ENCODE measurements at regions not wholly inside any gene's neighbourhood (a gene's known extent, or its start where the extent isn't known, plus 50 kb on each side); places are given as distances from the start of the nearest gene placed in this dataset.

DNA sequence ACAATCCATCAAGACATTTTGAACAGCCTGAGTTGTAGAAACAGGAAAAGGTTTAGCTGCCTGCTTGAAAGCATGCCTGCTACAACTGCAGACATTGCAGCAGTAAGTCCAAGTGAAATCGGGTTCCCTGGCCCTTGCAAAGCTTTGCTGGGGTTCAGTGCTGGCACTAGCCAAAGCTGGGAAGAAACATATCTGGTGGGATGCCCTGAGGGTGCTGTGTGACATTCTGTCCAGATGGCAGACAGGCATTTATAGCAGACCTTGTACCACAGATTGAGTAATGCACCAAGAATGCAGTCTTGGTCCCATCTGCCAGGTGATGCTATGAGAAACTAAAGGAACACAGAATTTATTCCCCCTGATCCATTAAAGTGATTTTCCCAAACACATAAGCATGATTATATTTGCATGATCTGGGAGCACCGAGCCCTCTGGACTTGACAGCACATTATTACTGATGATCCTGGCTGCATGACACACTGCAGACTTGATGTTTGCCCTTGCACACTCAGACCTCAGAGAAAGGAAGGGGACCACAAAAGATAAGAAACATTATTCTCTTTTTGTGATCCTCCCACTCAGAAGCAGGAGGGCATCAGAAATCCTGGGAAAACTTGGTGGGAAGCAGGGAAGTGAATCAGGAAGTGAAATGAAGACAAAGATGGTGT lies 223.7 kb upstream of the FAM78B start:
- Histone ChIP-seq H2BK20ac (ENCODE audit: low read length) (no peak overlapping the region), H3K9ac (replicated peaks in 1 of 4; ENCODE audit: extremely low read depth in 1 of 4, low read depth in 3 of 4, low read length in 3 of 4) (no peak overlapping the region), H3K4me2 (ENCODE audit: insufficient read depth in 1 of 2, low read depth in 2 of 2, low read length in 2 of 2) (no peak overlapping the region), H3K14ac (ENCODE audit: insufficient read length) (no peak overlapping the region), H3K23ac (ENCODE audit: insufficient read length) (no peak overlapping the region), H3K79me2 (ENCODE audit: control insufficient read depth in 1 of 2, insufficient read depth in 2 of 2, low read length in 2 of 2) (no peaks in the 10 kb centered on the region), H2BK12ac (ENCODE audit: low read depth, low read length) (no peak overlapping the region; the same call in 1 of the 2 replicates), H3K4ac (replicated peaks; ENCODE audit: insufficient read length, low read depth, low read length) (no peak overlapping the region), H2BK5ac (ENCODE audit: low read depth, low read length) (no peak overlapping the region), H3K79me1 (ENCODE audit: low read depth, low read length) (no peaks in the 10 kb centered on the region), H3K4me1 (replicated peaks in 1 of 4; ENCODE audit: control insufficient read depth in 3 of 4, insufficient read depth in 4 of 4, low read length in 3 of 4) (peaks cover 0 to 10% (median 5%) of the 10 kb centered on the region in 4 experiments; a peak in 3 of 7 replicates), H4K91ac (replicated peaks; ENCODE audit: insufficient read length, low read length) (no peak overlapping the region), H4K5ac (ENCODE audit: insufficient read length, low read depth, low read length) (no peak overlapping the region), H3K56ac (replicated peaks; ENCODE audit: insufficient read length, low read depth, low read length) (no peak overlapping the region), H3K27me3 (replicated peaks in 1 of 4; ENCODE audit: control insufficient read depth in 3 of 4, extremely low read depth in 1 of 4, insufficient read depth in 3 of 4, low read length in 3 of 4) (no peaks in the 10 kb centered on the region; a peak in 1 of 7 replicates), H2BK15ac (ENCODE audit: low read length) (no peak overlapping the region), H3K36me3 (ENCODE audit: control insufficient read depth in 2 of 4, insufficient read depth in 4 of 4, low read length in 3 of 4) (no peaks in the 10 kb centered on the region), H3K23me2 (ENCODE audit: low read depth, low read length) (no peaks in the 10 kb centered on the region), H4K8ac (ENCODE audit: extremely low read depth, insufficient read depth, low read length) (no peak overlapping the region), H3K9me3 (ENCODE audit: insufficient read depth in 2 of 2, low read depth in 1 of 2, low read length in 1 of 2) (no peaks in the 10 kb centered on the region), H3K18ac (ENCODE audit: extremely low read depth, low read length) (no peak overlapping the region), H2BK120ac (replicated peaks; ENCODE audit: low read depth, low read length) (no peak overlapping the region), H2AK5ac (ENCODE audit: low read depth, low read length) (no peak overlapping the region), H2AFZ (ENCODE audit: low read length) (no peak overlapping the region), H3K27ac (ENCODE audit: low read depth, low read length) (no peak overlapping the region), H3K4me3 (ENCODE audit: extremely low read depth in 1 of 4, insufficient read depth in 2 of 4, low read depth in 3 of 4, low read length in 4 of 4) (no peak overlapping the region), H4K20me1 (replicated peaks in 1 of 2; ENCODE audit: control insufficient read depth in 1 of 2, insufficient read depth in 2 of 2, low read length in 2 of 2) (no peaks in the 10 kb centered on the region)
- FAIRE-seq (no peak), DNase-seq (ENCODE audit: low read depth in 1 of 2, low spot score in 2 of 2) (no peak)
- ChIA-PET CTCF (ENCODE audit: partially characterized antibody) (interaction anchor here (1.1 kb wide), 1 partner anchor 245 kb away, joined by 3 read pairs; no protein-coding TSS in a partner anchor), POLR2A (ENCODE audit: partially characterized antibody) (no interaction called here)
- WGBS, 2 experiments (ENCODE audit: extremely low coverage in 1 of 2, insufficient coverage in 1 of 2, insufficient read length in 1 of 2, insufficient replicate concordance in 2 of 2, low coverage in 1 of 2, low lambda C conversion rate in 2 of 2, missing lambda C conversion rate in 1 of 2) = 85% methylated on average over 2 of the region's 2 CpGs; no CpG with 5 or more reads in 1 of the 2 experiments
- TF ChIP-seq, protein P1, sequence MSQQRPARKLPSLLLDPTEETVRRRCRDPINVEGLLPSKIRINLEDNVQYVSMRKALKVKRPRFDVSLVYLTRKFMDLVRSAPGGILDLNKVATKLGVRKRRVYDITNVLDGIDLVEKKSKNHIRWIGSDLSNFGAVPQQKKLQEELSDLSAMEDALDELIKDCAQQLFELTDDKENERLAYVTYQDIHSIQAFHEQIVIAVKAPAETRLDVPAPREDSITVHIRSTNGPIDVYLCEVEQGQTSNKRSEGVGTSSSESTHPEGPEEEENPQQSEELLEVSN (IDR thresholded peaks at IDR 0.05) = no peak
- TF ChIP-seq SIX5 (IDR thresholded peaks at IDR 0.05; ENCODE audit: low read depth, low read length) (no peak), PHF8 (conservative IDR thresholded peaks at IDR 0.05; ENCODE audit: low read depth, low read length) (no peak), RNF2 (IDR thresholded peaks at IDR 0.05; ENCODE audit: borderline replicate concordance, low read depth, low read length, missing control alignments, poor library complexity, severe bottlenecking) (no peak), ZNF274 (IDR thresholded peaks at IDR 0.05; ENCODE audit: borderline replicate concordance, extremely low read depth, low read length) (no peak), KDM4A (IDR thresholded peaks at IDR 0.05; ENCODE audit: low read depth, low read length, severe bottlenecking) (no peak), EGR1 (IDR thresholded peaks at IDR 0.05; ENCODE audit: borderline replicate concordance, low read depth, low read length) (no peak), HDAC6 (IDR thresholded peaks at IDR 0.05; ENCODE audit: low read depth, low read length) (no peak)

Data from H1 (cell line).